Omental fat pad (tissue), 3 donors: ENCODE measurements at regions not wholly inside any gene's neighbourhood (a gene's known extent, or its start where the extent isn't known, plus 50 kb on each side); places are given as distances from the start of the nearest gene placed in this dataset.

Experiments
- ATAC-seq: fragments of 150-250 bp; one replicate; pipeline ENCODE4 v1.9.1; 2016; ENCODE audit warnings: mild to moderate bottlenecking, moderate library complexity; ENCODE audit not compliant: low FRiP score
- DNase-seq: peaks from one replicate; pipeline ENCODE4 v3.0.0-alpha.2; 2019; ENCODE audit warnings: low spot score
- CTCF ChIP-seq, 3 donors: fragments of 450-650 bp; IDR thresholded peaks; one replicate each; pipeline ENCODE4 v1.5.1; 2016 to 2017; ENCODE audit warnings: antibody characterized with exemption in 3 of 3, mild to moderate bottlenecking in 3 of 3, moderate library complexity in 2 of 3

GRCh38 chr3:43858294-43858701, 167.6 kb downstream of the ABHD5 start:
- DNase-seq (no peak), ATAC-seq (no peak)
- TF ChIP-seq CTCF (IDR thresholded peaks at IDR 0.05) = no peak

- ATAC-seq (no peak), DNase-seq (no peak)
- no peak for TF ChIP-seq CTCF (IDR thresholded peaks at IDR 0.05)
These were observed 169.0 kb downstream of the ABHD5 start for GRCh38 chr3:43859766-43860165.

- no peak for DNase-seq
- no peak for TF ChIP-seq CTCF (IDR thresholded peaks at IDR 0.05)
These were observed 170.9 kb downstream of the ABHD5 start for GRCh38 chr3:43861635-43862034.

GRCh38 chr3:43862470-43862869, 171.7 kb downstream of the ABHD5 start:
- TF ChIP-seq CTCF (IDR thresholded peaks at IDR 0.05) = no peak
- ATAC-seq (no peak), DNase-seq (no peak)

More at GRCh38 chr3:43861635-43862034, 170.9 kb downstream of the ABHD5 start:
- no peak for ATAC-seq

- no peak for DNase-seq
- no peak for TF ChIP-seq CTCF (IDR thresholded peaks at IDR 0.05)
- ATAC-seq = no peak
These were observed 172.5 kb downstream of the ABHD5 start for GRCh38 chr3:43862992-43863805.

GRCh38 chr3:43863966-43864933, 173.5 kb downstream of the ABHD5 start:
- no peak for TF ChIP-seq CTCF (IDR thresholded peaks at IDR 0.05)
- ATAC-seq (no peak), DNase-seq (no peak)
